Panc1 (cell line): ENCODE measurements at regions not wholly inside any gene's neighbourhood (a gene's known extent, or its start where the extent isn't known, plus 50 kb on each side); places are given as distances from the start of the nearest gene placed in this dataset.

Experiments
- ATAC-seq: fragments of 200-7000 bp; cut with Tn5 transposase; 2 replicates; pipeline ENCODE4 v1.9.1; 2020; ENCODE audit warnings: mild to moderate bottlenecking, moderate library complexity
- BruUV-seq: library from RNA; stranded (reverse); fragments of 400-500 nt; replicated peaks from 2 replicates; lab custom pipeline; 2021; lab: Mats Ljungman, UMichigan
- CTCF ChIA-PET: fragments of 300-600 bp; sonication (Branson Sonifier 250); formaldehyde crosslinking; loops from one replicate; lab custom pipeline; 2022; ENCODE audit warnings: antibody characterized with exemption; lab: Charles Lee
- POLR2A ChIA-PET: fragments of 300-600 bp; sonication (Branson Sonifier 250); formaldehyde crosslinking; loops from one replicate; lab custom pipeline; 2022; ENCODE audit warnings: antibody characterized with exemption; lab: Charles Lee
- DNase-seq: peaks from one replicate; pipeline ENCODE4 v3.0.0-alpha.2; 2010; ENCODE audit warnings: low read depth, low spot score
- H3K27ac ChIP-seq: 2 replicates; pipeline ENCODE4 v1.5.1; 2011; ENCODE audit warnings: mild to moderate bottlenecking, low read length, inconsistent platforms
- H3K27me3 ChIP-seq: fragments of 200-500 bp; sonication (Bioruptor generic); 2 replicates; pipeline ENCODE4 v1.6.0; 2014; ENCODE audit warnings: low read length, inconsistent platforms; ENCODE audit not compliant: control insufficient read depth, insufficient read depth
- H3K36me3 ChIP-seq: fragments of 200-500 bp; sonication (Bioruptor generic); 2 replicates; pipeline ENCODE4 v1.5.1; 2014; ENCODE audit warnings: inconsistent platforms, mild to moderate bottlenecking, low read length, moderate library complexity; ENCODE audit not compliant: control insufficient read depth, insufficient read depth
- H3K4me1 ChIP-seq: 2 replicates; pipeline ENCODE4 v1.5.1; 2011; ENCODE audit warnings: inconsistent platforms, mild to moderate bottlenecking, low read length, moderate library complexity; ENCODE audit not compliant: control insufficient read depth, insufficient read depth
- H3K4me3 ChIP-seq, 2 experiments: 2 replicates each; pipeline ENCODE4 v1.5.1; 2011 to 2012; ENCODE audit warnings: low read depth in 2 of 2, low read length in 2 of 2, mild to moderate bottlenecking in 2 of 2, inconsistent platforms in 1 of 2, moderate library complexity in 1 of 2
- H3K9me3 ChIP-seq: fragments of 200-500 bp; sonication (Bioruptor generic); 2 replicates; pipeline ENCODE4 v1.5.1; 2014; ENCODE audit warnings: low read depth, mild to moderate bottlenecking, inconsistent platforms, low read length, moderate library complexity; ENCODE audit not compliant: control insufficient read depth, insufficient read depth
- POLR2AphosphoS5 ChIP-seq: IDR thresholded peaks from 2 replicates; pipeline ENCODE4 v1.6.1; 2012; ENCODE audit warnings: mild to moderate bottlenecking, low read depth, low read length, moderate library complexity
- SIN3A ChIP-seq: IDR thresholded peaks from 2 replicates; pipeline ENCODE4 v1.6.1; 2012; ENCODE audit warnings: low read depth, mild to moderate bottlenecking, low read length, moderate library complexity, borderline replicate concordance; ENCODE audit not compliant: insufficient read depth
- TCF7L2 ChIP-seq: IDR thresholded peaks from 2 replicates; pipeline ENCODE4 v1.6.1; 2011; ENCODE audit warnings: mild to moderate bottlenecking, low read depth, low read length, inconsistent platforms
- in situ Hi-C: cut with HindIII; loops from 2 replicates; pipeline ENCODE4 v1.10.0; 2016; ENCODE audit warnings: low sequenced_read_pairs, low pct_unique_long_range_greater_than_20kb
- intact Hi-C: fragments of 100-400 bp; cut with micrococcal nuclease; formaldehyde crosslinking; loops from one replicate; pipeline ENCODE4 v1.10.0; 2022; ENCODE audit not compliant: unreplicated experiment
- TF ChIP-seq, protein P1 (sequence below): fragments of 450-650 bp; IDR thresholded peaks from 2 replicates; pipeline ENCODE4 v1.5.1; 2017; ENCODE audit warnings: mild to moderate bottlenecking
- TF ChIP-seq, protein P2 (sequence below), 2 experiments: IDR thresholded peaks; 2 replicates each; pipeline ENCODE4 v1.6.1; 2011 to 2012; ENCODE audit warnings: low read depth in 2 of 2, control low read depth in 1 of 2, low read length in 1 of 2, mild to moderate bottlenecking in 1 of 2, moderate library complexity in 1 of 2; ENCODE audit not compliant: insufficient read depth in 1 of 2

DNA sequence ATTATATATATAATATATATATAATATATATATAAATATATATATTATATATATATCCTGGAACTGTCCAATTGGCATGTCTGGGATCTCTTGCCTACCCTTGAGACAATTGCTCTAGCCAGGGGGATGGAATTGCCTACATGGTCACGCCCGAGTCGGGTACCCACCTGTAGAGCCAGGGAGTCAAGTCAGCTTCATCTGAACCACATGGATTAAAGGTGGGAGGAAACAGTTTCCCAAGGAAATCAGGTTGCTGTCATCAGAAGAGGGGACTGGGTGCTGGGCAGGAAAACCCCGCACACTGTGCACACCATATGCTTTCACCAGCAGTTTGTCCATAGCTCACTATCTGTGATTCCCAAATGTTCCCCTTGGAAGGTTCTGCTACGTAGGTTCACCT lies 252.5 kb upstream of the NOX3 start:
- TF ChIP-seq SIN3A (no peak), TCF7L2 (no peak), POLR2AphosphoS5 (no peak)
- TF ChIP-seq, protein P1, sequence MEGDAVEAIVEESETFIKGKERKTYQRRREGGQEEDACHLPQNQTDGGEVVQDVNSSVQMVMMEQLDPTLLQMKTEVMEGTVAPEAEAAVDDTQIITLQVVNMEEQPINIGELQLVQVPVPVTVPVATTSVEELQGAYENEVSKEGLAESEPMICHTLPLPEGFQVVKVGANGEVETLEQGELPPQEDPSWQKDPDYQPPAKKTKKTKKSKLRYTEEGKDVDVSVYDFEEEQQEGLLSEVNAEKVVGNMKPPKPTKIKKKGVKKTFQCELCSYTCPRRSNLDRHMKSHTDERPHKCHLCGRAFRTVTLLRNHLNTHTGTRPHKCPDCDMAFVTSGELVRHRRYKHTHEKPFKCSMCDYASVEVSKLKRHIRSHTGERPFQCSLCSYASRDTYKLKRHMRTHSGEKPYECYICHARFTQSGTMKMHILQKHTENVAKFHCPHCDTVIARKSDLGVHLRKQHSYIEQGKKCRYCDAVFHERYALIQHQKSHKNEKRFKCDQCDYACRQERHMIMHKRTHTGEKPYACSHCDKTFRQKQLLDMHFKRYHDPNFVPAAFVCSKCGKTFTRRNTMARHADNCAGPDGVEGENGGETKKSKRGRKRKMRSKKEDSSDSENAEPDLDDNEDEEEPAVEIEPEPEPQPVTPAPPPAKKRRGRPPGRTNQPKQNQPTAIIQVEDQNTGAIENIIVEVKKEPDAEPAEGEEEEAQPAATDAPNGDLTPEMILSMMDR: no peak
- TF ChIP-seq, protein P2, sequence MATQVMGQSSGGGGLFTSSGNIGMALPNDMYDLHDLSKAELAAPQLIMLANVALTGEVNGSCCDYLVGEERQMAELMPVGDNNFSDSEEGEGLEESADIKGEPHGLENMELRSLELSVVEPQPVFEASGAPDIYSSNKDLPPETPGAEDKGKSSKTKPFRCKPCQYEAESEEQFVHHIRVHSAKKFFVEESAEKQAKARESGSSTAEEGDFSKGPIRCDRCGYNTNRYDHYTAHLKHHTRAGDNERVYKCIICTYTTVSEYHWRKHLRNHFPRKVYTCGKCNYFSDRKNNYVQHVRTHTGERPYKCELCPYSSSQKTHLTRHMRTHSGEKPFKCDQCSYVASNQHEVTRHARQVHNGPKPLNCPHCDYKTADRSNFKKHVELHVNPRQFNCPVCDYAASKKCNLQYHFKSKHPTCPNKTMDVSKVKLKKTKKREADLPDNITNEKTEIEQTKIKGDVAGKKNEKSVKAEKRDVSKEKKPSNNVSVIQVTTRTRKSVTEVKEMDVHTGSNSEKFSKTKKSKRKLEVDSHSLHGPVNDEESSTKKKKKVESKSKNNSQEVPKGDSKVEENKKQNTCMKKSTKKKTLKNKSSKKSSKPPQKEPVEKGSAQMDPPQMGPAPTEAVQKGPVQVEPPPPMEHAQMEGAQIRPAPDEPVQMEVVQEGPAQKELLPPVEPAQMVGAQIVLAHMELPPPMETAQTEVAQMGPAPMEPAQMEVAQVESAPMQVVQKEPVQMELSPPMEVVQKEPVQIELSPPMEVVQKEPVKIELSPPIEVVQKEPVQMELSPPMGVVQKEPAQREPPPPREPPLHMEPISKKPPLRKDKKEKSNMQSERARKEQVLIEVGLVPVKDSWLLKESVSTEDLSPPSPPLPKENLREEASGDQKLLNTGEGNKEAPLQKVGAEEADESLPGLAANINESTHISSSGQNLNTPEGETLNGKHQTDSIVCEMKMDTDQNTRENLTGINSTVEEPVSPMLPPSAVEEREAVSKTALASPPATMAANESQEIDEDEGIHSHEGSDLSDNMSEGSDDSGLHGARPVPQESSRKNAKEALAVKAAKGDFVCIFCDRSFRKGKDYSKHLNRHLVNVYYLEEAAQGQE (IDR thresholded peaks at IDR 0.05; ENCODE audit: insufficient read depth in 1 of 2, low read depth in 2 of 2, low read length in 1 of 2): no peak
- in situ Hi-C loops: no loop called here
- Histone ChIP-seq H3K4me3 (no peak overlapping the region), H3K36me3 (no peaks in the 10 kb centered on the region), H3K4me1 (no peaks in the 10 kb centered on the region), H3K27ac (no peak overlapping the region), H3K9me3 (no peaks in the 10 kb centered on the region), H3K27me3 (no peaks in the 10 kb centered on the region)
- DNase-seq (no peak), ATAC-seq (no peak)
- ChIA-PET POLR2A (no interaction called here), CTCF (no interaction called here)
- BruUV-seq: no TSS peak
- intact Hi-C loops: no loop called here

GRCh38 chr6:155706806-155707205 lies 251.2 kb upstream of the NOX3 start:
- no peaks in the 10 kb centered on the region for H3K9me3 ChIP-seq
- no peak overlapping the region for H3K27ac ChIP-seq
- H3K27me3 ChIP-seq: no peaks in the 10 kb centered on the region
- no TSS peak for BruUV-seq
- POLR2A ChIA-PET: no interaction called here
- DNase-seq: no peak
- intact Hi-C loops (no loop called here), in situ Hi-C loops (no loop called here)
- ATAC-seq: no peak
- no peaks in the 10 kb centered on the region for H3K4me1 ChIP-seq
- CTCF ChIA-PET: interaction anchor here (0.7 kb wide), 1 partner anchor 17 kb away, joined by 3 read pairs; no protein-coding TSS in a partner anchor
- H3K36me3 ChIP-seq: no peaks in the 10 kb centered on the region
- TF ChIP-seq, protein P2 (IDR thresholded peaks at IDR 0.05; ENCODE audit: insufficient read depth in 1 of 2, low read depth in 2 of 2, low read length in 1 of 2): no peak
- TF ChIP-seq TCF7L2 (no peak), SIN3A (no peak), POLR2AphosphoS5 (no peak)
- TF ChIP-seq, protein P1: no peak
- H3K4me3 ChIP-seq: no peak overlapping the region
